D721Med (cell line): ENCODE measurements at regions not wholly inside any gene's neighbourhood (a gene's known extent, or its start where the extent isn't known, plus 50 kb on each side); places are given as distances from the start of the nearest gene placed in this dataset.

Experiments
- DNase-seq: peaks from one replicate; pipeline ENCODE4 v3.0.0; 2011; ENCODE audit warnings: low spot score; ENCODE audit not compliant: insufficient read length
- FAIRE-seq: peaks from 2 replicates; lab custom pipeline; 2011; peaks lifted over from hg19 to GRCh38; lab: Jason Lieb, UNC
- CTCF ChIP-seq: IDR thresholded peaks from 2 replicates; pipeline ENCODE4 v1.5.1; 2012; ENCODE audit warnings: mild to moderate bottlenecking, control low read depth; ENCODE audit not compliant: insufficient read depth; ENCODE audit errors: missing control alignments

- FAIRE-seq, result no peak
- no peak for TF ChIP-seq CTCF
Measured at GRCh38 chr3:22490747-22491146, 712.4 kb upstream of the UBE2E2 start.

GRCh38 chr3:22491344-22491743, 711.8 kb upstream of the UBE2E2 start:
- no peak for TF ChIP-seq CTCF
- no peak for FAIRE-seq
- no peak for DNase-seq

More at GRCh38 chr3:22490747-22491146, 712.4 kb upstream of the UBE2E2 start:
- no peak for DNase-seq

- no peak for FAIRE-seq
- TF ChIP-seq CTCF, result no peak
- DNase-seq, result no peak
Measured at GRCh38 chr3:22492342-22492741, 710.8 kb upstream of the UBE2E2 start.

- FAIRE-seq, result no peak
- TF ChIP-seq CTCF, result no peak
Measured at GRCh38 chr3:22495241-22495640, 707.9 kb upstream of the UBE2E2 start.

GRCh38 chr3:22495791-22496190, 707.3 kb upstream of the UBE2E2 start:
- no peak for TF ChIP-seq CTCF
- FAIRE-seq, result no peak
- no peak for DNase-seq

More at GRCh38 chr3:22495241-22495640, 707.9 kb upstream of the UBE2E2 start:
- no peak for DNase-seq

- no peak for TF ChIP-seq CTCF
- DNase-seq, result no peak
Measured at GRCh38 chr3:22496641-22497040, 706.5 kb upstream of the UBE2E2 start.

DNA sequence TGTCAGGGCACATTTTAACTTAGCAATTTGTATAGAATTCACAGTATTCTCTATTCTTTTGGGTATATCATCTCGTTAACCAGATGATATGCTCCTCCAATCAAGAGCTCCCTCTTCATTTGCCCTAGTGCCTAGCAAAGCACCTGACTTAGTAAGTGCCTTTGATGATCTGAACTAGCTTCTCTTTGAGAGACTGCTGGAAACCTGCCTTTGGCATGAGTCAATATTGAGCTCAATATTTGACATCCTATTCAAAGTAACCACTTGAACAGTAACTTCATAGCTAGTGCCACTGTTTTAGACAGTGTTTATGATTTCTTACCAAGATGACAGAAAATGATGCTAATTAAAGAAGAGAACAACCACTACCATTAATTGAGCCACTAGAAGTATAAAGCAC, 696.3 kb upstream of the UBE2E2 start:
- DNase-seq, result no peak
- no peak for FAIRE-seq
- no peak for TF ChIP-seq CTCF

More at GRCh38 chr3:22496641-22497040, 706.5 kb upstream of the UBE2E2 start:
- FAIRE-seq, result no peak
